DMS153 treated with DMSO at 0.1 percent for 48 hours (cell line): ENCODE measurements at regions not wholly inside any gene's neighbourhood (a gene's known extent, or its start where the extent isn't known, plus 50 kb on each side); places are given as distances from the start of the nearest gene placed in this dataset.
"Not testable (repeated sequence)": the region's sequence is repeated elsewhere in the genome, so short reads cannot be mapped to it uniquely, and the experiment has no call there.

Experiments
- DNase-seq: peaks from one replicate; lab custom pipeline; 2025; ENCODE audit not compliant: unreplicated experiment; lab: John Stamatoyannopoulos, UW

DNA sequence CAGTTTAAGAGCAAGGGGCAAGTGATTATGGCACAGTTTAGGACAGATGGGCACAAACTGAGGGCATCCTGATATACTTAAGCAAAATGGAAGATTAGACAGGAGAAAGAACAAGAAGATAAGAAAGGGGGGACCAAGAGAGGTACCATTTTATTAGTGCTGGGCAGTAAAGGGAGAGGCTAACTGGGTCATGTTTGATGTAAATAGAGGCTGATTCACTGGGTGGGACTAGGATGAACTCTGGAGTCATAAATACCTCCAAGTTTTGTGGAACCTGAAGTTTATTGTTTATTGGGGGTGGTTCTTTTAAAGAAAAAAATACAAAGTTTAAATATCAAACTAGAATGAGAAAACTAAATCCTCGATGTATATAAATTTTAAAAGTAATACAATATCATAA is 1067.2 kb upstream of the GYPC start:
- DNase-seq: no peak

DNA sequence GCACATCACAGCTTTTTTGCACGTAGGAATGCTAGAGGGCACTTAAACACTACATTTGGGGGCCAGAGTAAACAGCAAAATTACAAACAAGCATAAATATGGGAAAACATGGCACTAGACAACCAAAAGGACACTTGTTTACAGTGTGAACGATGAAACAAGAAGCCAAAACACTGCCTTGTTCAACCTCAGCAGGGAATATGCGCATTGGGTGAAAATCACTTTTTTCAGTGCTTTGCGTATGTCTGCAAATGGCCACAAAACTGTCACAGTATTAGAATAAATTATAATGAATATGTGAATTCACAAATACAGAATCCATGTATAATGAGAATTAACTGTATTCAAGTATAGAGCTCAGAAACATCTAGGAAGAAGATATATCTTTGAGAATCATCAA is 1064.0 kb upstream of the GYPC start:
- no peak for DNase-seq

DNA sequence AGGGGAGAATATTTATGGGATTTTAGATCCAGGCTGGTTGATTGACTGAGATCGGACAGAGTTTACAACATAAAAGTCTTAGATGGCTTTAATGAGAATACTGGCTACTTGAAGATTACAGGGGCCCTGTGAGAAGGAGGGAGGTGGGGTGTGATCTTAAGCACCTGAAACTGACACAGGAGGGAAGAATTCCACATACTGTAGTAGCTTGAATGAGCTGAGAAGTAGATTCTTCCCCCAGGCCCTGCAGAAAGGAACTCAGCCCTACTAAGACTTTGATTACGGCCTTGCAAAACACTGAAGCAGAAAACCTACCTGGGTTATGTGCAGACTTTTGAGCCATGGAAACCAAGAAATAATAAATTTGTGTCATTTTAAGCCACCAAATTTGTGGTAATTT is 1062.9 kb upstream of the GYPC start:
- no peak for DNase-seq

- DNase-seq: no peak
Measured at GRCh38 chr2:125596612-125597011, 1059.3 kb upstream of the GYPC start.

DNA sequence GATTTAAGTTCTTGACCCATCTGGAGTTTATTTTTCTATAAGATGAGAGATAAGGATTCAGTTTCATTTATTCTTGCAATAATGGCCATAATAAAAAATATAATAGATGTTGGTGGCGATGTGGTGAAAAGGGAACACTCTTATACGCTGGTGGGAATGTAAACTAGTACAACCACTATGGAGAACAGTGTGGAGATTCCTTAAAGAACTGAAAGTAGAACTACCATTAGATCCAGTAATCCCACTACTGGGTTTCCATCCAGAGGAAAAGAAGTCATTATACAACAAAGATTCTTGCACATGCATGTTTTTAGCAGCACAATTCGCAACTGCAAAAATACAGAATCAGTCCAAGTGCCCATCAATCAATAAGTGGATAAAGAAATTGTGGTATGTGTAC is 1040.5 kb upstream of the GYPC start:
- no peak for DNase-seq

GRCh38 chr2:125630377-125630776 is 1025.6 kb upstream of the GYPC start:
- DNase-seq: no peak

DNA sequence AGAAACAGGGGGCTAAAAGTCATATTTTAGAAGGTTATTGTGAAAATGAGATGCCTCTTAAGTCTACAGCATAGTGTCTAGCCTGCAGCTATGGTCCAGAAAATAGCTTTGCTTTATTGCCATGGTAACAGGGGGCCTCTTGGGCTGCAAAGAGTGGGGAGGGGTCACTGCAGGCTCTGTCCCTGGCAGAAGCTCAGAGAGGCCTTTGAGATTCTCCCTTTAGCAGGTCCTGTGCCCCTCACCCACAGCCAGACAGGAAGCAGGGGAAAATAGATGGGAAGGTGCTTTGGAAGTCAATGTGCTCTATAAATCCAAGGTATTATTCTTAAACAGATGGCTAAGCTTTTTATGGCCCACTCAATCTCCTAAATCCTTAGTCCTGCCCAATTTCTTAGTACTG is 1021.3 kb upstream of the GYPC start:
- DNase-seq: no peak

DNA sequence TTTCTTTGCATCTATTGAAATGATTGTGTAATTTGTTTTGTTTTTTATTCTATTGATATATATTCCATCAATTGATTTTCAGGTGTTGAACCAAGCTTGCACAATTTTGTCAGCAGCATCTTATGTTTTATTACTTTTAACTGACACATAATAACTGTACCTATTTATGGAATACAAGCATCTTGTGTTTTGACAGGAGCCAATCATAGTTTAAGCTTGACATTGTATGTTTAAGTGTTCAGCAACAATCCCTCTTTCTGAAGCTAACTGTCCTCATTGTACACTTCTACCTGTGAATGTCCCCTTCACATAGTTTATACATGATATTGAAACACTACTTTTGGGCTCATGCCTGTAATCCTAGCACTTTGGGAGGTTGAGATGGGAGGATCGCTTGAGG is 1017.6 kb upstream of the GYPC start:
- DNase-seq: no peak

DNA sequence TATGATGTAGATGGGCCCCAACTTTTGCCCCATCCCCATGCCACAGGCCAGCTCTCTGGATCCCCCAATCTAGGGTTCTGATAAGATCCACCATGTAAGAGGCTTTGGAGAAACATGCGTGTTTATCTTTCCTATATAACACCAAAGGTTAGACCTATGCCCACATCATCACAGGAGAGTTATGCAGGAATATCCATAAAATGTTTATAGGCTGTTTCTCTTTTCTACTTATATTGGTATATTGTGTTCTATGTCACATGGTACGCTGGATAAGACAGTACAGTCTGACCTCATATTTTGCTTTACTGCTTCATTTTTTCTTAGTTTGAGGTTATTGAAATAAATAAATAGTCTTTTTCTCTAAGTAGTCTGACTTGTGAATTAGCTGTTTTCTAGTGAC is 1013.9 kb upstream of the GYPC start:
- DNase-seq: no peak

DNA sequence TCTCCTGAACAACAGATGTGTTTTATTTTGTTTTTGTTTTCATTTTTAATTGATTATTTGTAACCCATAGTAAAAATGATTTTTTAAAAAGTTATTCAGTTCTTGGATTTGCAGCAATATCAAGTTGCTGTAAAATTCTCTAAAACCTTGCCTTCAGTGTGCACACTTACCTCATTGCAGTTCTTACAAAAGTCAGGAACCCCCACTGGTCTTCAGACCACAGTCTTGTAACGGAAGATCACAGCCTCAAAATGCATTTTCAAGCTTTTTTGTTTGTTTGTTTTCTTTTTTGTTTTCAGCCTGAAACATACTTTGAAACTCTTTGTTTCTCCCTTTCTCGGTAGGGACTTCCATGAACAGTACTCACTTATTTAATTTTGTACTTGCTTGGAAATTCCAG is 1012.8 kb upstream of the GYPC start:
- no peak for DNase-seq

- no peak for DNase-seq
Measured at GRCh38 chr2:125643585-125643984, 1012.4 kb upstream of the GYPC start.

- no peak for DNase-seq
Measured at GRCh38 chr2:125644257-125644656, 1011.7 kb upstream of the GYPC start.

DNA sequence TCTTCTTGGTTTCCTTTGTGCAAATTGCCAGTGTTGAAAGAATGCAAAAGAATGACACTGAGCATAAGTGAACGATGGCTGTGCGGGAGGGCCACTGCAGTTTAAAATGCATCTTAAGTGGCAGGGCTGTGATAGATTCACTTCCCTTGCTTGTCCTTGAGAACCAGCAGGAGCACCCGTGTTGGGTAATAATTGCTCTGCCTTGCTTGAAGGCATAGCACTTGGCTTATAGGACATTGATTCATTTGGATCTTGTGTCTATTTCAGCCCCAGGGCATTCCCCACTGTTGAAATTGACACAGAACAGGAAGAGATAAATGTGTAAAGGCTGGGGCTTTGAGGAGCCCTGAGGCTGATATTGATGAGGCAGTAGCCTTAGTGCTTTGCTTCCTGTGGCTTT is 1003.7 kb upstream of the GYPC start:
- no peak for DNase-seq

GRCh38 chr2:125654226-125654625 is 1001.7 kb upstream of the GYPC start:
- no peak for DNase-seq

GRCh38 chr2:125656190-125656589 is 999.8 kb upstream of the GYPC start:
- DNase-seq: no peak

- DNase-seq: no peak
Measured at GRCh38 chr2:125658583-125658982, 997.4 kb upstream of the GYPC start.

DNA sequence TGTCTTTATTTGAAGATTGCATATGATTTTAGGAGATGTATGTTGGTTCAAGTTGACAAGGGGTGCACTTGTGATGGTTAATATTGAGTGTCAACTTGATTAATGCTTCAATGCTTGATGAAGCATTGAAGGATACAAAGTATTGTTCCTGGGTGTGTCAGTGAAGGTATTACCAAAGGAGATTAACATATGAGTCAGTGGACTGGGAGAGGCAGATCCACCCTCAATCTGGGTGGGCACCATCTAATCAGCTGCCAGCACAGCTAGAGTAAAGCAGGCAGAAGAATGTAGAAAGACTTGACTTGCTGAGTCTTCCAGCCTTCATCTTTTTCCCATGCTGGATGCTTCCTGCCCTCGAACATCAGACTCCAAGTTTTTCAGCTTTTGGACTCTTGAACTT is 995.6 kb upstream of the GYPC start:
- DNase-seq: not testable (repeated sequence)

DNA sequence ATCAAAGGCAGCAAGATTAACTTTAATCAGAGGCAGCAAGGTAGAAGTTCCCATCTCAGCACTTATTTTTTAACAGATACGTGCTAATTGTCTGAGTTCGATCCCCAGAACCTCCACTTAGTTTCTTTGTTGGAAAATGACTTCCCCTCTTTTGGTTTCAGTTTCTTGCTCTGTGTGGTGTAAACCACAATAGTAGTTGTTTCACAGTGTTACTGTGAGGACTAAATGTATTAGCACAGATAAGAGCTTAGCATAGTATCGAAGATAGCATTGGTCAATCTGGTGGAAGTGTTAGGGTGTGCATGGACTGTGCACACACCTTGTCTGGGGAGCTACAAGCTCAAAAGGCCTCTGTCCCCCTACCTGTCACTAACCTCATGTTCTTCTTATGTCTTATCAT is 988.3 kb upstream of the GYPC start:
- DNase-seq: no peak

- no peak for DNase-seq
Measured at GRCh38 chr2:125679903-125680302, 976.1 kb upstream of the GYPC start.

DNA sequence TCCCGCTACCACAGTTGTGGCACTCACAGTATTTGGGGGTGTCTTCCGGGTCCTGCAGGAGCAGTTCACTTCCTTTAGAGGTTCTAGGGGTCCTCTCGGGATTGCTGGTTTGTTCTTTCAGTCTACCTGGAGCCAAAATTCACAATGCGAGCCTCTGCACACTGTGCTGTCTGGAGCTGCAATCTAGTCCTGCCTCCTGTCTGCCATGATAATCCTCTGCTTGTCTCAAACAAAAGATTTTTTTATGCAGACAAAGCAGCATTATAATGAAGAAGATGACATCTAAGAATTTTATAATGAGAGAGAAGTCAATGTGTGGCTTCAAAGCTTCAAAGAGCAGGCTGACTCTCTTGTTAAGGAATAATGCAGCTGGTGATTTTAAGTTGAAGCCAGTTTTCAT is 975.1 kb upstream of the GYPC start:
- no peak for DNase-seq

DNA sequence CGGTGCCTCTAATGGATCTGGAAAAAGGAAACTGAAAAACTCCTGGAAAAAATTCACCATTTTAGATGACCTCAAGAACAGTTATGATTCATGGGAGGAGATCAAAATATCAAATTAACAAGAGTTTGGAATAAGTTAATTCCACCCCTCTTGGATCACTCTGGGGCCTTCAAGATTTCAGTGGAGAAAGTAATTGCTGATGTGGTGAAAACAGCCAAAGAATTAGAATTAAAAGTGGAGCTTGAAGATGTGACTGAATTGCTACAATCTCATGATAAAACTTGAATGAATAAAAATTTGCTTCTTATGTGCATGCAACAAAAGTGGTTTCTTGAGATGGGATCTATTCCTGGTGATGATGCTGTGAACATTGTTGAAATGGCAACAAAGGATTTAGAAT is 974.4 kb upstream of the GYPC start:
- DNase-seq: no peak

- no peak for DNase-seq
Measured at GRCh38 chr2:125681976-125682805, 973.8 kb upstream of the GYPC start.

DNA sequence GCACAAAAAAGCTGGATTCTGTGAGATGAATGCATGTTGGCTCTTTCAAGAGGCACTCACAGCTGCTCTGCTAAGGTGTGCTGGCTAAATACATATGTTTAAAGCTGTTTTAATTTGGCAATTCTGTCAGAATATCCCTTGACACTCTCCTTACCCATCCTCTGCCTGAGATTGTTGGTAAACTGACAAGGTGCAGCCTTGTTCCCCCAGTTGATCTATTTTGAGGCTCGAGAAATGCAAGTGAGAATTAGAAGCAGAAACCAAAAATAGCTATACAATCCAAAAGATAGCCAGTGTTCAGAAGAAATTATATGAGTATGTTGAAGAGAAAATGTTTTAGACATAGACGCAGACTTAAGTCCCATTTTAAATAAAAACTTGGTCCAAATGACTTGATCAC is 971.7 kb upstream of the GYPC start:
- no peak for DNase-seq
